SJSA1 (cell line): ENCODE measurements at regions not wholly inside any gene's neighbourhood (a gene's known extent, or its start where the extent isn't known, plus 50 kb on each side); places are given as distances from the start of the nearest gene placed in this dataset.
"Not testable (repeated sequence)": the region's sequence is repeated elsewhere in the genome, so short reads cannot be mapped to it uniquely, and the experiment has no call there.

Experiments used
- DNase-seq, 2 experiments: peaks; one replicate each; pipeline ENCODE4 v3.0.0-alpha.2; 2015 to 2020; ENCODE audit warnings: low spot score in 2 of 2, low read depth in 1 of 2
- H3K27ac ChIP-seq: fragments of 250-450 bp; sonication (Bioruptor Pico); 2 replicates; pipeline ENCODE4 v1.5.1; 2020; ENCODE audit warnings: mild to moderate bottlenecking, moderate library complexity
- H3K27me3 ChIP-seq: fragments of 250-450 bp; sonication (Bioruptor Pico); replicated peaks from 2 replicates; pipeline ENCODE4 v1.5.1; 2020; ENCODE audit warnings: mild to moderate bottlenecking, moderate library complexity
- H3K36me3 ChIP-seq: fragments of 250-450 bp; sonication (Bioruptor Pico); 2 replicates; pipeline ENCODE4 v1.5.1; 2020; ENCODE audit warnings: mild to moderate bottlenecking
- H3K4me1 ChIP-seq: fragments of 250-450 bp; sonication (Bioruptor Pico); replicated peaks from 2 replicates; pipeline ENCODE4 v1.6.1; 2021; ENCODE audit warnings: mild to moderate bottlenecking
- H3K4me3 ChIP-seq: fragments of 250-450 bp; sonication (Bioruptor Pico); 2 replicates; pipeline ENCODE4 v1.5.1; 2020; ENCODE audit warnings: mild to moderate bottlenecking
- H3K9me3 ChIP-seq: fragments of 250-450 bp; sonication (Bioruptor Pico); replicated peaks from 2 replicates; pipeline ENCODE4 v1.5.1; 2020; ENCODE audit warnings: mild to moderate bottlenecking

- H3K27me3 ChIP-seq: no peaks in the 10 kb centered on the region
- no peaks in the 10 kb centered on the region for H3K9me3 ChIP-seq
- no peak for DNase-seq
- no peaks in the 10 kb centered on the region for H3K36me3 ChIP-seq
- no peak overlapping the region for H3K4me3 ChIP-seq
- no peaks in the 10 kb centered on the region for H3K4me1 ChIP-seq
- H3K27ac ChIP-seq: no peak overlapping the region
Measured at GRCh38 chr5:145539201-145539600, 295.9 kb downstream of the PRELID2 start.

- Histone ChIP-seq H3K36me3 (no peaks in the 10 kb centered on the region), H3K4me3 (no peak overlapping the region), H3K9me3 (no peaks in the 10 kb centered on the region), H3K4me1 (peaks cover 8% of the 10 kb centered on the region), H3K27ac (no peak overlapping the region), H3K27me3 (no peaks in the 10 kb centered on the region)
- DNase-seq: no peak
Measured at GRCh38 chr5:145536133-145536532, 299.0 kb downstream of the PRELID2 start.

- Histone ChIP-seq H3K27me3 (no peaks in the 10 kb centered on the region), H3K4me1 (peaks cover 9% of the 10 kb centered on the region), H3K27ac (no peak overlapping the region), H3K9me3 (no peaks in the 10 kb centered on the region), H3K36me3 (no peaks in the 10 kb centered on the region), H3K4me3 (no peak overlapping the region)
- DNase-seq: peak; percentile 38 to 56
Measured at GRCh38 chr5:145531038-145531734, 304.0 kb downstream of the PRELID2 start.

- Histone ChIP-seq H3K4me1 (no peaks in the 10 kb centered on the region), H3K4me3 (no peak overlapping the region), H3K9me3 (no peaks in the 10 kb centered on the region), H3K27ac (no peak overlapping the region), H3K27me3 (no peaks in the 10 kb centered on the region), H3K36me3 (no peaks in the 10 kb centered on the region)
- DNase-seq: no peak
Measured at GRCh38 chr5:145521523-145521922, 313.6 kb downstream of the PRELID2 start.

GRCh38 chr5:145521066-145521465, 314.1 kb downstream of the PRELID2 start:
- no peak for DNase-seq
- Histone ChIP-seq H3K27ac (no peak overlapping the region), H3K36me3 (no peaks in the 10 kb centered on the region), H3K27me3 (no peaks in the 10 kb centered on the region), H3K4me1 (no peaks in the 10 kb centered on the region), H3K4me3 (no peak overlapping the region), H3K9me3 (no peaks in the 10 kb centered on the region)

GRCh38 chr5:145520335-145520734, 314.8 kb downstream of the PRELID2 start:
- no peaks in the 10 kb centered on the region for H3K36me3 ChIP-seq
- no peak overlapping the region for H3K4me3 ChIP-seq
- H3K4me1 ChIP-seq: no peaks in the 10 kb centered on the region
- DNase-seq: no peak
- H3K27me3 ChIP-seq: no peaks in the 10 kb centered on the region
- no peaks in the 10 kb centered on the region for H3K9me3 ChIP-seq
- no peak overlapping the region for H3K27ac ChIP-seq

- not testable (repeated sequence) for H3K36me3 ChIP-seq, H3K4me1 ChIP-seq, DNase-seq, H3K9me3 ChIP-seq, H3K27me3 ChIP-seq, H3K27ac ChIP-seq, H3K4me3 ChIP-seq
Measured at GRCh38 chr5:145517588-145517987, 317.6 kb downstream of the PRELID2 start.

- DNase-seq: no peak
- no peak overlapping the region for H3K4me3 ChIP-seq
Measured at GRCh38 chr5:145511351-145511750, 323.8 kb downstream of the PRELID2 start.

GRCh38 chr5:145510769-145511168, 324.4 kb downstream of the PRELID2 start:
- H3K27ac ChIP-seq: no peak overlapping the region
- no peaks in the 10 kb centered on the region for H3K27me3 ChIP-seq
- H3K4me1 ChIP-seq: no peaks in the 10 kb centered on the region
- no peaks in the 10 kb centered on the region for H3K36me3 ChIP-seq
- no peak overlapping the region for H3K4me3 ChIP-seq
- DNase-seq: no peak
- no peaks in the 10 kb centered on the region for H3K9me3 ChIP-seq

More at GRCh38 chr5:145511351-145511750, 323.8 kb downstream of the PRELID2 start:
- no peaks in the 10 kb centered on the region for H3K27me3 ChIP-seq
- no peaks in the 10 kb centered on the region for H3K9me3 ChIP-seq
- H3K4me1 ChIP-seq: no peaks in the 10 kb centered on the region
- no peak overlapping the region for H3K27ac ChIP-seq
- no peaks in the 10 kb centered on the region for H3K36me3 ChIP-seq

- no peaks in the 10 kb centered on the region for H3K27me3 ChIP-seq
- no peak for DNase-seq
- H3K9me3 ChIP-seq: no peaks in the 10 kb centered on the region
- no peak overlapping the region for H3K4me3 ChIP-seq
- no peak overlapping the region for H3K27ac ChIP-seq
- H3K4me1 ChIP-seq: no peaks in the 10 kb centered on the region
- no peaks in the 10 kb centered on the region for H3K36me3 ChIP-seq
Measured at GRCh38 chr5:145510324-145510723, 324.8 kb downstream of the PRELID2 start.

- DNase-seq: no peak
- Histone ChIP-seq H3K9me3 (no peaks in the 10 kb centered on the region), H3K36me3 (no peaks in the 10 kb centered on the region), H3K27me3 (no peaks in the 10 kb centered on the region), H3K4me1 (no peaks in the 10 kb centered on the region), H3K27ac (no peak overlapping the region), H3K4me3 (no peak overlapping the region)
Measured at GRCh38 chr5:145509336-145510136, 325.6 kb downstream of the PRELID2 start.

GRCh38 chr5:145506185-145506850, 328.8 kb downstream of the PRELID2 start:
- Histone ChIP-seq H3K27me3 (no peaks in the 10 kb centered on the region), H3K27ac (no peak overlapping the region), H3K36me3 (no peaks in the 10 kb centered on the region), H3K4me1 (no peaks in the 10 kb centered on the region), H3K4me3 (no peak overlapping the region), H3K9me3 (no peaks in the 10 kb centered on the region)
- no peak for DNase-seq

GRCh38 chr5:145502906-145503305, 332.2 kb downstream of the PRELID2 start:
- no peak overlapping the region for H3K27ac ChIP-seq
- H3K4me3 ChIP-seq: no peak overlapping the region
- no peaks in the 10 kb centered on the region for H3K27me3 ChIP-seq
- H3K36me3 ChIP-seq: no peaks in the 10 kb centered on the region
- DNase-seq: no peak
- H3K9me3 ChIP-seq: no peaks in the 10 kb centered on the region; the same call in 1 of the 2 replicates
- H3K4me1 ChIP-seq: peaks cover 8% of the 10 kb centered on the region

- Histone ChIP-seq H3K4me3 (no peak overlapping the region), H3K9me3 (no peaks in the 10 kb centered on the region; the same call in 1 of the 2 replicates), H3K27ac (no peak overlapping the region), H3K4me1 (peaks cover 15% of the 10 kb centered on the region), H3K27me3 (no peaks in the 10 kb centered on the region), H3K36me3 (no peaks in the 10 kb centered on the region)
- no peak for DNase-seq
Measured at GRCh38 chr5:145500710-145501109, 334.4 kb downstream of the PRELID2 start.
